HPDE6-E6E7 (cell line): ENCODE measurements at regions not wholly inside any gene's neighbourhood (a gene's known extent, or its start where the extent isn't known, plus 50 kb on each side); places are given as distances from the start of the nearest gene placed in this dataset.
A peak's percentile ranks its signal among the peaks of the same experiment; 100 is the strongest.
"Not testable (repeated sequence)": the region's sequence is repeated elsewhere in the genome, so short reads cannot be mapped to it uniquely, and the experiment has no call there.

Experiments used
- DNase-seq: peaks from one replicate; pipeline ENCODE4 v3.0.0; 2011; ENCODE audit warnings: missing footprints; ENCODE audit errors: extremely low spot score

GRCh38 chr5:104498281-104498680 lies 935.7 kb upstream of the NUDT12 start:
- no peak for DNase-seq

GRCh38 chr5:104494083-104494482 lies 931.5 kb upstream of the NUDT12 start:
- DNase-seq = no peak

GRCh38 chr5:104472811-104473210 lies 910.2 kb upstream of the NUDT12 start:
- DNase-seq = no peak

DNA sequence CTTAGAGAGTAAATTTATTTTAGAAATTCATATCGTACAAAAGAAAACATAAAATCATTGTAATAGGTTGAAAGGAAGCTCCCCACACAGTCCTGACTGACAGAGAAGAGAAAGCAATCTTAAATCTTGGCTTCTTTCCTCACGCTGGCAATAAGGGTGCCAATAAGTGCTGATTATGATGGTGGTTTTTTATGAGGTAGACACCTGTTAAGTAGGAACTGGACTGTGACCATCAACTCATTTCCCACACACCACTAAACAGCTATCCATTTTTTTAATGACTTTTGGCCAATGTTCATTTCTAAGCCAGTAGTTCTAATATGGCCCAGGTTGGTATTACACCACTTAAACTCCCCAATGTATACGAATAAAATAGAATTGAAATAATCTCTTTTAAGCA lies 893.5 kb upstream of the NUDT12 start:
- no peak for DNase-seq

DNA sequence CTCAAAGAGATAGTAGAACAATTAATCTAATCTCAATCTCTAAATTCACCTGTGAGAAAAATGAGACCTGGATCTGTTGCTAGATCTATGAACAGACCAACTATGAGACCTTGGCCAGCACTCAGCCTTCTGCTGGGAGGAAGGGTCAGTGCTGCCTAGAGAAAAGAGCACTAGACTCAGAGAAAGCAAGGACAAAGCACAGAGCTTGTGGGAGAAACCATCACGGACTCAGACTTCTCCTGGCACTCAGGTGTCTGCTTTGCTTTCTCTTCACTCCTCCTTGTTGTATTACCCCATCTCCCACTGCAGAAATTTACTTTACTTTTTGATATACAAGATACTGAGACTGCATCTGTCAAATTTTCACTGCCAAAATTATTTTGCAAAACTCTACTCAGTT lies 890.0 kb upstream of the NUDT12 start:
- no peak for DNase-seq

GRCh38 chr5:104451911-104452310 lies 889.3 kb upstream of the NUDT12 start:
- DNase-seq = not testable (repeated sequence)

DNA sequence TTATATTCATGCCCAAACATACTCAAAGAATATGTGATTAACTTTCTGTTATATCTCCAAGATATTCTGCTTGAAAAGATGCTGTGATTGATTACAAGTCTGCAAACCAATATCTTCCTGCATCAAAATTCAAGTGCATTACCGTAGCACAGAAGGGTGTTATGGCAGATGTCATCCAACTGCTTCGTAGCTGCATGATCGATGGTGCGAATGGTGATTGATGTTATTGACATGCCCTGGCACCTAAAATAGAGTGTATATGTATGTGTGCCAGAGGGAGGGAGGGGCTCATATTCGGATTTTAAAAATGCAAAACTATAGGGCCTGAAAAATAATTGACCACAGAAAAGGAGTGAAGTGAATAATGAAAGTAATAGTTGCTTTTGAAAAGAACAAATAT lies 882.1 kb upstream of the NUDT12 start:
- no peak for DNase-seq

DNA sequence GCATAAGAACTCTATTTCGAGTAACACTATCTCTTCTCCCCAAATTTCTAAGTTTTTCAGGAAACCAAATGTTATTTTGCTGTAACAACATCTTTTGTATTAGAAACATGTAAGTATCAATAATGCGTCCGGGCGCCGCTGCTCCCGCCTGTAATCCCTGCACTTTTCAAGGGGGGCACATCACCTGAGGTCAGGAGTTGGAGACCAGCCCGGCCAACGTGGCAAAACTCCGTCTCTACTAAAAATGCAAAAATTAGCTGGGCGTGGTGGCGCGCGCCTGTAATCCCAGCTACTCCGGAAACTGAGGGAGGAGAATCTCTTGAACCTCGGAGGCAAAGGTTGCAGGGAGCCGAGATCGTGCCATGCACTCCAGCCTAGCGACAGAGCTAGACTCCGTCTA lies 881.1 kb upstream of the NUDT12 start:
- DNase-seq = no peak

DNA sequence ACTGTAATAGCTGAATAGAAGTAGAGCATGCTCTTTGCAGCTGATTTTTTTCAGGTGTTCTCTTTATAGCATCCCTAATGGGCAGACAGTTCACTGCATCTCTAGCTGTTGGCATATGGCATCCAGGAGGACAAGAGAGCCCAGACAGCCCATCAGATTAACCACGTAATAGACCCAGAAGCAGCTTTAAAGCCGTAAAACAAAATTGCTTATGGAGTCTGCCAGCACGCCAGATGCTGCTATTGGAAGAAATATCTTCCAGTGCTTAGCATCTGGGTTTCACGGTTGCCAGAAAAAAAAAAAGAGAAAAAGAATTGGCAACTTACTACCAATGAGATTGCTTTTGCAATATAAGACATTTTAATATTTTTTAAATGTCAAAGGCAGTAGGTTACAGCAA lies 869.4 kb upstream of the NUDT12 start:
- DNase-seq = no peak

GRCh38 chr5:104431002-104431620 lies 868.5 kb upstream of the NUDT12 start:
- no peak for DNase-seq

DNA sequence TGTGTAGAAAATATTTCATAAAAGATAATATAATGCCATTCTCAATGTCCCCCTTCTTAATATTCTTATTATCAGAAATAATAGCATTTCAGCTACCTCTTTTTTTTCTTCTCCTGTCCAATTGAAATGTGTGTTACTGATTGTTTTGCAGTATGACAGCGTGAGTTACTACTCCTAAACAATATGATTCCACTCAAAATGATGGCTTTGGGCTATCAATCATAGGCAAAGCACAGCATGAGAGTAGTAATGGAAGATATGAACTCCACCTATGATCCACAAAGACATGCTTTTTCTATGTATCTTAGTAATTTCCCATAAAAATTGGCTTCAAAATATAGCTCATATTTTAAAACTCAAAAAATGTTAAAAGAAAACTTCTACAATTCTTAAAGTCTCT lies 867.3 kb upstream of the NUDT12 start:
- no peak for DNase-seq

DNA sequence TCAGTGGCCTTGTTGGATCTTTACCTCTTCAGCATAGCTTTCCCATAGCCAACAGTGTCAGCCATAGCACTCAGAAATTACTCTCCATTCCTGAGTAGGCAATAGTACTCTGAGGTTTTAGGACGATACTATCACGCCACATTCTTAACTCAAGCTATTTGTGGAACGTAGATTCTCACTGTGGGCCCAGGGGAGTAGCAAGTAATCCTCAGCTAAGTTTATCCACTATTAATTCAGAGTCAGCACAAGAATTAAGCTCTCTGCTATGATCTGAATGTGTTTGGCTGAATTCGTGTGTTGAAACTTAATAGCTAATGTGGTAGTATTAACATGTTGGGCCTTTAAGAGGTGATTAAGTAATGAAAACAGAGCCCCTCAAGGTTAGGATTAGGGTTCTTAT lies 858.8 kb upstream of the NUDT12 start:
- no peak for DNase-seq

GRCh38 chr5:104418056-104418455 lies 855.5 kb upstream of the NUDT12 start:
- no peak for DNase-seq

- DNase-seq = peak; percentile 25
Measured at GRCh38 chr5:104412649-104413240, 850.2 kb upstream of the NUDT12 start.

DNA sequence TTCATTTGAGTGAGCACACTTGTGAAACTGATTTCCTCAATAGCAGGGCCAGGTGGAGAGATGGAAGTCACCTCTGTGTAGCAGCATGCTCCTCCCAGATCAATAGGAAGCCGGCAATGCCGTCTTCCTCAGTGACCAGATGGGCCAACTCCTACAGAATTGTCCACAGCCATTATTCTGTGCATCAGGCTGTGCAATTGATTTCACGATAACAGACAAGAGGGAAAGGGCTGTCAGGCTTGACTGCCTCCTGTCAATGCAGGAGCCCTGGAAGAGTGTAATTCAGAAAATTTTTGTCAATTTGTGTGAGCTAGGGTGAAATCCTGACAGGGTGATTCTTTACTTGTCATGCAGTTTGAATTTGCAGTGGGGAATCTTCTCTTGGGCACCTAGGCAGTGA lies 838.4 kb upstream of the NUDT12 start:
- no peak for DNase-seq

GRCh38 chr5:104385906-104386305 lies 823.3 kb upstream of the NUDT12 start:
- no peak for DNase-seq

DNA sequence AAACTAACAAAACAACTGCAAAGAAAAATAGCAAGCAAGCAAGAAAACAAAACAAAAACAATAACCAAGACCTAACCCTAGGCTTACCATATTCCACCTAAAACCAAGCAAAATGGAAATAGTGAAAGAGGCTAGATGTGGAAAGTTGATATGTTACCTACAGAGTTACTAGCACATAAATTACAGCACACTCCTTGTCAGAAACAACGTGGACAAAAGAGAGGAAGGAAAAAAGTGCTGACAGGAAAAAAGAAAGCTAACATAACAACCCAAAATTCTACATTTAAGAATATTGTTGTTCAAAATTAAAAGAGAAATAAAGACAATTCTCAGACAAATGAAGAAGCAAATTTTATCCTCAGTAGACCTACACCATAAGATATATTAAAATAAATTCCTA lies 812.8 kb upstream of the NUDT12 start:
- no peak for DNase-seq

- DNase-seq = no peak
Measured at GRCh38 chr5:104372796-104373195, 810.2 kb upstream of the NUDT12 start.

DNA sequence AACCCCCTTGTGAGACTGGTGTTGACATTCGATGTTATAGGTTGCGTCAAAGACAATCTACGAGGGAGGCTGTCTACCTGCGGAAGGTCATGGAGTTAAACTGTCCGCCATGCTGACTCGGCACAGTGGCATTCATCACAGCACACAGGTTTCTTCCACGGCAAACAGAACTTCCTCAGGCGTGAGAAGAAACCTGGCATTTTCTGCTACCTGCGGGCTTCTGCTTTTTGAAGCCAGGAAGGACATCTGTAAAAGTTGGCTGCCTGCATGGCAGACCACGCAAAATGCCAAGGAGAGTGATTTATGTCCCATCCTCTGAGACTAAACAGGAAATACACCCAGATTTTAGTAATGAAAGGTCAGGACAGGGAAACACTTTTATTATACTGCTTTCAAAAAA lies 809.8 kb upstream of the NUDT12 start:
- DNase-seq = no peak

GRCh38 chr5:104370523-104370922 lies 807.9 kb upstream of the NUDT12 start:
- no peak for DNase-seq

DNA sequence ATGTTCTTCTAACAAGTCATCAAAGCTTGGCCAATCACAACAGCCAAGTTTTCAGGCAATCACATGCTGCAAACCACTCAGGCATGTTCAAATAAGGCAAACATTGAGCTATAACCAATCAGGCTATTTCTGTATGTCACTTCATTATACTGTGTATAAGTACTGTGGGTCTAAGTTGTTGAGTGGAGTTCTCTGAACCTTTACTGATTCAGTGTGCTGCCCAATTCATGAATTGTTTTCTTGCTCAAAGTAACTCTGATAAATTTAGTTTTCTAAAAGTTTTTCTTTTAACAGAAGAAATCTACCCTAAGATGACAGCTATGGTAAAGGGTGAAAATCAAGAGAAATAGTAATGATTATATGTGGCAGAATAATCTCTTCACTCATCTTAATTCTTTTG lies 805.4 kb upstream of the NUDT12 start:
- DNase-seq = no peak

DNA sequence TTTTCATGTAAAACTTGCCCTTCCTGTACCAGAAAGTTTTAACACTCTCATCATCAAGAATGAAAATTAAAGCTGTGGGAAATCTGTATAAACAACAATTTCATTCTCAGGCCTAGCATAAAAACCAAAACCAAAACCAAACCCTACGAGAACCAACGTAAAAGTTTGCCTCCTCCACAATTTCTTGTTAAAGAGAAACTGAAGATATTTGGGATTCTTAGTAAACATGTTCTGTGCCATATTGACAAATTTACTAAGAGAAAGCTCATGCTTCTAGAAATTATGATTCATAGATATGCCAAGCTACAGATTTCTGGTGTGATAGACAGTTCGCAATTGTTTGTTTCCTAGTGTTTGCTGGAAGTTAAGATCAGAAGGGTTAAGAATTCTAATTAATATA lies 801.0 kb upstream of the NUDT12 start:
- no peak for DNase-seq

GRCh38 chr5:104361932-104362331 lies 799.3 kb upstream of the NUDT12 start:
- no peak for DNase-seq

DNA sequence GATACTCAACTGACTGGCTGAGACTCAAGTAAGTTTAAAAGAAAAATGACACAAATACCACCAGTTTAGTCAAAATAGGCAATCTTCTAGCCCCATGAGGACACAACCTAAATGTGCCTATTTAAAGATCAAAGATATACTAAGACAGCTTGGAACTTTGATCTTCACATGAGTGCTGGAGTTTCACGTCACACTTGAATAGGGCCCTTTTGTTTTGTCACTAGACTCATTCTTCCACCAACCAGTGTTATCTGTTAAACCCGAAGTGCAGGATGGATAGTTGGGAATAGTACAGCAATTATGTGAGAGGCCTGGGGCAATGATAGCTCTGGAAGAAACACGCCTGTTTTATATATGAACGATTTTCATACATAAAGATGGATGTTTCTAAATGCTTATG lies 792.8 kb upstream of the NUDT12 start:
- no peak for DNase-seq
